ENCODE measurements at regions not wholly inside any gene's neighbourhood (a gene's known extent, or its start where the extent isn't known, plus 50 kb on each side); places are given as distances from the start of the nearest gene placed in this dataset.

DNA sequence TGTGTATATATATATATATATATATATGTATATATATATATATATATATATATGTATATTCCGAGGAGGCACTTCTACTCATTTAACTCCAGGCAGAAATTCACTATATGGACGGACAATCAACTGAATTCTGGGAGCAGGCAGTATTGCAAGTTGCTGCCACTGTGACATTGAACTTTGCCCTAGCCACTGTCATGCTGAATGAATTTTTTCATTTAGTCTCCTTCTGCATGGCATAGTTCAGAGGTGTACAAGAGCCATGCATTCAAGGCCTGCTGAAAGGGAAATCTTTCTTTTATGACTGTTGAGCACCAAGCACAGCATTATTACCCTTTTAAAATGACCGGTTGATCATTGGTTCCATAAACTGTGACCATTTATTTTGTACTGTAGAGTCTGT is 176.2 kb upstream of the THRB start:
- TF ChIP-seq, protein P1, sequence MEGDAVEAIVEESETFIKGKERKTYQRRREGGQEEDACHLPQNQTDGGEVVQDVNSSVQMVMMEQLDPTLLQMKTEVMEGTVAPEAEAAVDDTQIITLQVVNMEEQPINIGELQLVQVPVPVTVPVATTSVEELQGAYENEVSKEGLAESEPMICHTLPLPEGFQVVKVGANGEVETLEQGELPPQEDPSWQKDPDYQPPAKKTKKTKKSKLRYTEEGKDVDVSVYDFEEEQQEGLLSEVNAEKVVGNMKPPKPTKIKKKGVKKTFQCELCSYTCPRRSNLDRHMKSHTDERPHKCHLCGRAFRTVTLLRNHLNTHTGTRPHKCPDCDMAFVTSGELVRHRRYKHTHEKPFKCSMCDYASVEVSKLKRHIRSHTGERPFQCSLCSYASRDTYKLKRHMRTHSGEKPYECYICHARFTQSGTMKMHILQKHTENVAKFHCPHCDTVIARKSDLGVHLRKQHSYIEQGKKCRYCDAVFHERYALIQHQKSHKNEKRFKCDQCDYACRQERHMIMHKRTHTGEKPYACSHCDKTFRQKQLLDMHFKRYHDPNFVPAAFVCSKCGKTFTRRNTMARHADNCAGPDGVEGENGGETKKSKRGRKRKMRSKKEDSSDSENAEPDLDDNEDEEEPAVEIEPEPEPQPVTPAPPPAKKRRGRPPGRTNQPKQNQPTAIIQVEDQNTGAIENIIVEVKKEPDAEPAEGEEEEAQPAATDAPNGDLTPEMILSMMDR (IDR thresholded peaks at IDR 0.05; ENCODE audit: low read depth, low read length, missing control alignments): no peak
- H3K4me3 ChIP-seq (ENCODE audit: low read depth, low read length): no peak overlapping the region
- no peak for DNase-seq (ENCODE audit: low read depth)
- in situ Hi-C loops (cut with HindIII; ENCODE audit: low sequenced_read_pairs): no loop called here

DNA sequence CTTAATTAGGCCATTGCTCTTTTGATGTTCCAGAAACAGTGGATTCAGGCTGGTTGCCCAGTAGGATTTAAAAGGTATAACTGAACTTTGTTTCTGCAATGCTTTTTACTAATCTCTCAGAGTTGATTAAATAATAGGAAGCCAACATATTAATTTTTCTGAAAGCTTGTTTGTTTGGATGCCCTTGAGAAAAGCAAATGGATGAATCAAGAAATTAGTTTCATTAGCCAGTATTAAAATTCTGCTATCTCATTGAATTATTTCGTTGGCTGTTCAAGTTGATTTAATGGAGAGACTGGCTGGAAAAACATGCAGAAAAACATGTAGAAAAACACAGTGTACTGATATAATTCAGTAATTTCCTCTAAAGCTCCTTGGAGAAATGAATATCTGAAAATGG is 178.9 kb upstream of the THRB start:
- no peak overlapping the region for H3K4me3 ChIP-seq (ENCODE audit: low read depth, low read length)
- in situ Hi-C loops (cut with HindIII; ENCODE audit: low sequenced_read_pairs): no loop called here
- DNase-seq (ENCODE audit: low read depth): no peak
- TF ChIP-seq, protein P1 (IDR thresholded peaks at IDR 0.05; ENCODE audit: low read depth, low read length, missing control alignments): no peak

GRCh38 chr3:24674261-24674660 is 179.6 kb upstream of the THRB start:
- in situ Hi-C loops (cut with HindIII; ENCODE audit: low sequenced_read_pairs): no loop called here
- DNase-seq (ENCODE audit: low read depth): no peak
- H3K4me3 ChIP-seq (ENCODE audit: low read depth, low read length): no peak overlapping the region
- TF ChIP-seq, protein P1 (IDR thresholded peaks at IDR 0.05; ENCODE audit: low read depth, low read length, missing control alignments): no peak

- TF ChIP-seq, protein P1 (IDR thresholded peaks at IDR 0.05; ENCODE audit: low read depth, low read length, missing control alignments): no peak
- H3K4me3 ChIP-seq (ENCODE audit: low read depth, low read length): peak overlapping the region; percentile 23
- DNase-seq (ENCODE audit: low read depth): no peak
- in situ Hi-C loops (cut with HindIII; ENCODE audit: low sequenced_read_pairs): no loop called here
Measured at GRCh38 chr3:24678021-24678420, 183.4 kb upstream of the THRB start.

GRCh38 chr3:24678421-24678865 is 183.8 kb upstream of the THRB start:
- in situ Hi-C loops (cut with HindIII; ENCODE audit: low sequenced_read_pairs): no loop called here
- peak; percentile 96 for DNase-seq (ENCODE audit: low read depth)
- TF ChIP-seq, protein P1 (IDR thresholded peaks at IDR 0.05; ENCODE audit: low read depth, low read length, missing control alignments): no peak
- peak overlapping the region; percentile 23 for H3K4me3 ChIP-seq (ENCODE audit: low read depth, low read length)

- in situ Hi-C loops (cut with HindIII; ENCODE audit: low sequenced_read_pairs): no loop called here
- TF ChIP-seq, protein P1 (IDR thresholded peaks at IDR 0.05; ENCODE audit: low read depth, low read length, missing control alignments): no peak
- H3K4me3 ChIP-seq (ENCODE audit: low read depth, low read length): no peak overlapping the region
- DNase-seq (ENCODE audit: low read depth): no peak
Measured at GRCh38 chr3:24679429-24679828, 184.8 kb upstream of the THRB start.

Measured in astrocyte of the cerebellum (primary cell).